Astrocyte of the spinal cord (primary cell): ENCODE measurements at regions not wholly inside any gene's neighbourhood (a gene's known extent, or its start where the extent isn't known, plus 50 kb on each side); places are given as distances from the start of the nearest gene placed in this dataset.

Experiments
- DNase-seq: peaks from one replicate; pipeline ENCODE4 v3.0.0; 2011; ENCODE audit warnings: low read depth, low spot score
- H3K4me3 ChIP-seq: 2 replicates; pipeline ENCODE4 v1.5.1; 2011; ENCODE audit warnings: low read depth, mild to moderate bottlenecking, low read length, moderate library complexity
- in situ Hi-C: cut with HindIII; loops from 2 replicates; pipeline ENCODE4 v1.10.0; 2017; ENCODE audit warnings: low sequenced_read_pairs
- TF ChIP-seq, protein P1 (sequence below): IDR thresholded peaks from 2 replicates; pipeline ENCODE4 v1.5.1; 2012; ENCODE audit warnings: low read depth, mild to moderate bottlenecking, low read length, inconsistent platforms

DNA sequence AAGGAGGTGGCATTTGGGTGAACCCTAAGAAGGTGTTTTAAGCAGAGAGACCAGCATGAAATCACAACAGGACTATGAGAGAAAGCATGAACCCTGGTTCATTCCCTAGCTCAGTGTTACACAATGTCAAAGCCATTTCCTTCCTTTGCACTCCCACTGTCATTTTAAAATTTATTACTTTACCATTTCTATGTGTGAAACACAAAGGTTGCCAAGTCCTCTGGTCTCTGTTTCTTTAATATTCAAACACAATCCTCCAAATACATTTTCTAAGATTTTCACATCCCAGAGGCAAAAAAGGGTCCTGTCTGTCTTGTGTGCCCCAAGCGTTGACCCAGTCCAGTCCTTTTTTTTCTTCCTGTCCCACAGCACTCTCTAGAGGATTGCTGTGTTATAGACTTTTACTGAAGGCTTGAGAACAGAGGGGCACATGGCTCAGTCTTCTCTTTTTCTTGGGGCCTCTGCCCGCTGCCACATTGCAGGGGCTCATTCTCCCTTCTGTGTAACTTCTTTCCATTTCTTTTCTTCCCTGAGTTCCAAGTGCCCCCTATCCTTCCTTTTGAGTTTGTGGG is 78.6 kb upstream of the SLC28A3 start:
- in situ Hi-C loops, result no loop called here
- TF ChIP-seq, protein P1, sequence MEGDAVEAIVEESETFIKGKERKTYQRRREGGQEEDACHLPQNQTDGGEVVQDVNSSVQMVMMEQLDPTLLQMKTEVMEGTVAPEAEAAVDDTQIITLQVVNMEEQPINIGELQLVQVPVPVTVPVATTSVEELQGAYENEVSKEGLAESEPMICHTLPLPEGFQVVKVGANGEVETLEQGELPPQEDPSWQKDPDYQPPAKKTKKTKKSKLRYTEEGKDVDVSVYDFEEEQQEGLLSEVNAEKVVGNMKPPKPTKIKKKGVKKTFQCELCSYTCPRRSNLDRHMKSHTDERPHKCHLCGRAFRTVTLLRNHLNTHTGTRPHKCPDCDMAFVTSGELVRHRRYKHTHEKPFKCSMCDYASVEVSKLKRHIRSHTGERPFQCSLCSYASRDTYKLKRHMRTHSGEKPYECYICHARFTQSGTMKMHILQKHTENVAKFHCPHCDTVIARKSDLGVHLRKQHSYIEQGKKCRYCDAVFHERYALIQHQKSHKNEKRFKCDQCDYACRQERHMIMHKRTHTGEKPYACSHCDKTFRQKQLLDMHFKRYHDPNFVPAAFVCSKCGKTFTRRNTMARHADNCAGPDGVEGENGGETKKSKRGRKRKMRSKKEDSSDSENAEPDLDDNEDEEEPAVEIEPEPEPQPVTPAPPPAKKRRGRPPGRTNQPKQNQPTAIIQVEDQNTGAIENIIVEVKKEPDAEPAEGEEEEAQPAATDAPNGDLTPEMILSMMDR, result no peak
- no peak overlapping the region for H3K4me3 ChIP-seq
- DNase-seq, result no peak

DNA sequence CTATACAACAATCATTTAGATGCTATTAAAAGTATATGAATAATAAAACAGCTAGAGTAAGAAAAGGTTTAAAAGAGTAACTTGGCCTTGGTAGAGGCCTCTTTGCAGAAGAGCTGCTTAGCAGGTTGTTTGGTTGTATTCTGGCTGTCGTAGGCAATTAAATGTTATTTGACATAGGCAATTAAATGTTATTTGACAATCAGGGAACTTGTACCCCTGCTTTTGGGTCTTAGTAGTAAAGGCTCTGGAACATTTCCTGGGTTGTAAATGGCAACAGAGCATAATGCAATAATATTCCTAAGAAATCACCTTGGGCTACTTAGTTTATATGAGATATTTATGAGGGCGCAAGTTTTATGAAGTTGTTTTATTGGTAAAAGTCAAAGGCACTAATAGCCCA is 84.4 kb upstream of the SLC28A3 start:
- DNase-seq, result no peak
- TF ChIP-seq, protein P1, result no peak
- no peak overlapping the region for H3K4me3 ChIP-seq
- in situ Hi-C loops, result no loop called here

DNA sequence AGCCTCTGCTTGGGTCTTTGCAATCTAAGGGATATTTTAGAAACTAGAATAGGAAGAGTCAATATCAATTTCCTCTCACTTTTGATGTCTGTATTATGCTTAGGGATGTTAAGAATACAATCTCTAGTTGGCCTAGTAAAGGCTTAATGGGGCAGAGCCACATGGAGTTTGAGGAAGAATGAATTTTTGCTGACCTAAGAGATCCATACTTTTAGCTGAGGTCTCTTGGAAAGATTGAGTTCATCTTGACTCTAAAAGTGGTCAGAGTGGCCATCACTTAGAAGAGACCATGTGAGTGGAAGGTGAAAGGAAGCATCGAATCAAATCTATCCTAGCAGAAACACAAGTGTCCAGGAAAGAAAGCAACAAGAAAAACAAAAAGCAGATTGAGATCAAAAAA is 92.2 kb upstream of the SLC28A3 start:
- in situ Hi-C loops, result no loop called here
- DNase-seq, result no peak
- TF ChIP-seq, protein P1, result no peak
- no peak overlapping the region for H3K4me3 ChIP-seq

DNA sequence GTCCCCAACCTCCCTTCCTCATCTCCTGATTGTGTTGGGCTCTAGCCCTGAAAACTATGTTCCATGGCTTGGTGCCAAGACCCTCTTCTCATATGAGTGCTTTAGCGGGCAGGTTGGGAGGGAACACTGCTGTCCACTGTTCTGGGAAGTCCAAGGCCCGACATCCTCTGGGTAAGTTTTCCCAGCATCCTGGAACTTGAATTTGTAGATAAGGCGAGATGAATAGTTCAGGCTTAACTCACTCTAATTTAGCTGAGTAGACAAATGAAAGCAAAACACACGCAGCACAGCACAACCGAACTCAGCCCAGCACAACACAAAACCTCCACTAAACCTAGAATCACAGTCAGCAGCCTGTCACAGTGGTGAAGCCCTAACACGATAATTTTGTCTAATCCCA is 95.3 kb upstream of the SLC28A3 start:
- TF ChIP-seq, protein P1, result no peak
- no peak for DNase-seq
- in situ Hi-C loops, result no loop called here
- H3K4me3 ChIP-seq, result no peak overlapping the region

DNA sequence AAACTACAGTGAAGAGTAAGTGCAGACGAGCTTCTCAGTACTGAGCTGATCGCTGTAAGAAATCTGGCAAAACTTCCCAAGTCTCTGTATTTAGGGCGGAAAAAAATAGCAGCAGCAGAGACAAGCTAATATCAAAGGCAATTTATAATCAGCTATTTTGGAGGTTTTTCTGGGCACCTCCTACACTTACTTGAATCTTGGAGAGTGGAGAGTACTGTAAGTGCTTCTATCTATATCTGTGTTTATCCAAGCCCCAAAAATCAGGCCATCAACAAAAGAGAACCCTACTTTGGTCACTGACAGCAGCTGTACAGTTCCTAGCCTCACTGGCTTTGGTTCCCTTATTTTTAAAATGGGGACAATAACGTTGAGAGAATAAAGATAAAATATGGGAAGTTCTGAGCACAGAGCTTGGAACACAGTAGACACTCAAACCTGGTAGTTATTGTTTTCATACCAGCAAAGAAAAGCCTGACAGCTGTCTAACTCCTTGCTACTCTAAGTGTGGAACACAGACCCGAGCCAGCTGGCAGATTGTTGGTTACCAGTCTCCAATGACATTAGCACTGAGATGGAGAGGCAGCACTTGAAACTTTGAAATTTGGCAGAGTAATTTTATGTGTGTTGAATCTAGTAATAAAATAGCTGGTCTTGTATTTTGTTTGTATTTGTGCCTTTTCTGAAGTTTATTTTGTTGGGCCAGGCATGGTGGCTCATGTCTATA is 96.0 kb upstream of the SLC28A3 start:
- TF ChIP-seq, protein P1, result no peak
- in situ Hi-C loops, result no loop called here

DNA sequence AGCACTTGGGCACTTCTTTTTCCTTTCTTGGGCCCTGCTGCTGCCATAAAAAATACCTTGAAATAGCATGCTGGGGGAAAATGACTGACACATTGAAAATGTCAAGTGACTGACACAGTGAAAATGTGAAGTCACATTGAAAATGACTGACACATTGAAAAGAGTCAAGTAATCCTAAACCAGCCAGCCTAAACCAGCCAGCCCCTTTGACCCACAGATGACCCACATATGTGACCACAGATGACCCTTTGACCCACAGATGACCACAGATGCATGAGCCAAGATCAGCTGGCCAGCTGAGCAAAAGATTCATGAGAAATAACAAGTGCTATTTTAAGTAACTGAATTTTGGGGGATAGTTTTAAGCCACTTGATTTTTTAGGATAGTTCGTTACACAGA is 97.8 kb upstream of the SLC28A3 start:
- in situ Hi-C loops, result no loop called here
- TF ChIP-seq, protein P1, result no peak
- DNase-seq, result no peak
- no peak overlapping the region for H3K4me3 ChIP-seq

More for the DNA sequence above, 96.0 kb upstream of the SLC28A3 start:
- H3K4me3 ChIP-seq, result no peak overlapping the region
- no peak for DNase-seq
